HEK293 (cell line): ENCODE measurements at regions not wholly inside any gene's neighbourhood (a gene's known extent, or its start where the extent isn't known, plus 50 kb on each side); places are given as distances from the start of the nearest gene placed in this dataset.

ENCODE experiments used
- CTCF ChIA-PET: fragments of 350-600 bp; formaldehyde crosslinking; extraction: SDS; loops from one replicate; lab custom pipeline; 2021; ENCODE audit warnings: antibody characterized with exemption; lab: Yijun Ruan, JAX
- POLR2A ChIA-PET: fragments of 300-600 bp; formaldehyde crosslinking; extraction: SDS; loops from one replicate; lab custom pipeline; 2020; ENCODE audit warnings: antibody characterized with exemption, inconsistent platforms; lab: Yijun Ruan, JAX
- H3K27ac ChIP-seq: fragments of 200-500 bp; sonication (Bioruptor generic); 2 replicates; pipeline ENCODE4 v1.5.1; 2014; ENCODE audit warnings: low read depth, low read length, control low read depth, inconsistent platforms; ENCODE audit errors: extremely low read depth
- H3K36me3 ChIP-seq, 2 experiments: fragments of 200-500 bp in 1 of 2; sonication (Bioruptor generic) in 1 of 2; 1 replicate in 1 of 2; 2 replicates in 1 of 2; pipeline ENCODE4 v1.5.1; 2014 to 2017; ENCODE audit warnings: inconsistent platforms in 2 of 2, low read length in 2 of 2; ENCODE audit not compliant: control insufficient read depth in 2 of 2, insufficient read depth in 1 of 2
- H3K4me1 ChIP-seq: fragments of 200-500 bp; sonication (Bioruptor generic); 2 replicates; pipeline ENCODE4 v1.5.1; 2014; ENCODE audit warnings: mild to moderate bottlenecking, low read length, inconsistent platforms; ENCODE audit not compliant: control insufficient read depth, insufficient read depth
- H3K4me3 ChIP-seq: 2 replicates; pipeline ENCODE4 v1.5.1; 2011; ENCODE audit warnings: low read depth, mild to moderate bottlenecking, control low read depth, low read length, moderate library complexity
- H3K9me3 ChIP-seq: fragments of 200-500 bp; sonication (Bioruptor generic); 2 replicates; pipeline ENCODE4 v1.5.1; 2014; ENCODE audit warnings: low read depth, low read length, inconsistent platforms; ENCODE audit not compliant: control insufficient read depth, insufficient read depth
- SALL2 ChIP-seq: fragments of 450-650 bp; formaldehyde crosslinking; IDR thresholded peaks from 2 replicates; pipeline ENCODE4 v1.5.0; 2017; ENCODE audit warnings: missing biosample characterization, mild to moderate bottlenecking, missing genetic modification characterization, borderline replicate concordance
- SETDB1 ChIP-seq: IDR thresholded peaks from one replicate; pipeline ENCODE4 v1.6.1; 2017; ENCODE audit warnings: mild to moderate bottlenecking, low read length, moderate library complexity, mixed read lengths; ENCODE audit not compliant: insufficient read length
- ZNF112 ChIP-seq: fragments of 450-650 bp; formaldehyde crosslinking; IDR thresholded peaks from 2 replicates; pipeline ENCODE4 v1.5.0; 2017; ENCODE audit warnings: missing biosample characterization, missing genetic modification characterization
- ZNF16 ChIP-seq: fragments of 450-650 bp; formaldehyde crosslinking; IDR thresholded peaks from 2 replicates; pipeline ENCODE4 v1.5.1; 2016; ENCODE audit warnings: low read depth, missing biosample characterization, missing genetic modification characterization
- ZNF266 ChIP-seq: fragments of 450-650 bp; formaldehyde crosslinking; IDR thresholded peaks from 2 replicates; pipeline ENCODE4 v1.5.1; 2016; ENCODE audit warnings: missing biosample characterization, missing genetic modification characterization, low read depth
- ZNF324 ChIP-seq: fragments of 450-650 bp; formaldehyde crosslinking; IDR thresholded peaks from 2 replicates; pipeline ENCODE4 v1.5.1; 2016; ENCODE audit warnings: missing biosample characterization, missing genetic modification characterization
- ZNF341 ChIP-seq: fragments of 450-650 bp; formaldehyde crosslinking; IDR thresholded peaks from 2 replicates; pipeline ENCODE4; 2016; ENCODE audit warnings: low read depth, missing biosample characterization, missing genetic modification characterization
- ZNF354C ChIP-seq: fragments of 450-650 bp; formaldehyde crosslinking; IDR thresholded peaks from 2 replicates; pipeline ENCODE4 v1.5.1; 2016; ENCODE audit warnings: missing biosample characterization, missing genetic modification characterization, low read depth, borderline replicate concordance
- ZNF416 ChIP-seq: fragments of 450-650 bp; formaldehyde crosslinking; IDR thresholded peaks from 2 replicates; pipeline ENCODE4 v1.5.1; 2016; ENCODE audit warnings: missing biosample characterization, missing genetic modification characterization
- ZNF626 ChIP-seq: fragments of 450-650 bp; sonication (Bioruptor Pico); formaldehyde crosslinking; IDR thresholded peaks from 2 replicates; pipeline ENCODE4 v1.5.1; 2018; ENCODE audit warnings: missing biosample characterization, missing genetic modification characterization, inconsistent platforms
- ZNF629 ChIP-seq: fragments of 450-650 bp; formaldehyde crosslinking; IDR thresholded peaks from 2 replicates; pipeline ENCODE4 v1.5.1; 2017; ENCODE audit warnings: missing biosample characterization, missing genetic modification characterization
- ZNF670 ChIP-seq: fragments of 450-650 bp; formaldehyde crosslinking; IDR thresholded peaks from 2 replicates; pipeline ENCODE4 v1.5.1; 2016; ENCODE audit warnings: missing biosample characterization, missing genetic modification characterization, low read depth
- TF ChIP-seq, protein P1 (sequence below): fragments of 450-650 bp; formaldehyde crosslinking; IDR thresholded peaks from 2 replicates; pipeline ENCODE4 v1.5.1; 2016; ENCODE audit warnings: missing biosample characterization, missing genetic modification characterization, low read depth
- TF ChIP-seq, protein P2 (sequence below): fragments of 450-650 bp; formaldehyde crosslinking; IDR thresholded peaks from 2 replicates; pipeline ENCODE4 v1.5.1; 2017; ENCODE audit warnings: missing biosample characterization, mild to moderate bottlenecking, missing genetic modification characterization, moderate library complexity
- TF ChIP-seq, protein P3 (sequence below): fragments of 450-650 bp; formaldehyde crosslinking; IDR thresholded peaks from 2 replicates; pipeline ENCODE4 v1.5.1; 2016; ENCODE audit warnings: missing biosample characterization, missing genetic modification characterization
- TF ChIP-seq, protein P4 (sequence below): fragments of 450-650 bp; formaldehyde crosslinking; IDR thresholded peaks from 2 replicates; pipeline ENCODE4 v1.5.1; 2016; ENCODE audit warnings: missing biosample characterization, missing genetic modification characterization
- TF ChIP-seq, protein P5 (sequence below): fragments of 450-650 bp; formaldehyde crosslinking; IDR thresholded peaks from 2 replicates; pipeline ENCODE4 v1.5.1; 2016; ENCODE audit warnings: missing biosample characterization, missing genetic modification characterization
- TF ChIP-seq, protein P6 (sequence below): fragments of 450-650 bp; formaldehyde crosslinking; IDR thresholded peaks from 2 replicates; pipeline ENCODE4 v1.5.1; 2017; ENCODE audit warnings: missing biosample characterization, missing genetic modification characterization

DNA sequence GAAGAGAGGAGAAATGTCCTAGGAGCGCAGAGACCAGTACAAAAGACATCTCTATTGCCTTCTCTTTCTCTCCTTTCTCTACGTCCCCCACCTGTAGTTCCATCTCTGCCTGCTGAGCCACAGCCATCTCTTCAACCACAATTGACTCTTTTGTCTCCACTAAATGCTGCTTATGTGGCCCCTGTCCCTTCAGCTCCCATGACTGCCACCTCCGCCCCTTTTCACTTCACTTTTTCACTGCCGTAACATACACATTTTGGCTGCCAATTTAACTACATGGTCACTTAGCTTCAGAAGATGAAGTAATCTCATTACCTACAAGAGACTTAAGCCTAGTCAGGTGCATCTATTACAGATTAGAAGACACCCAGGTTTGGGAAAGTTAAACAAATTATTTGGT lies 81.9 kb downstream of the MZT1 start:
- H3K9me3 ChIP-seq: no peaks in the 10 kb centered on the region
- CTCF ChIA-PET: interaction anchor here (0.7 kb wide), 1 partner anchor 52 kb away, joined by 6 read pairs; no protein-coding TSS in a partner anchor
- H3K27ac ChIP-seq: no peak overlapping the region
- H3K4me3 ChIP-seq: no peak overlapping the region
- no peaks in the 10 kb centered on the region for H3K4me1 ChIP-seq
- TF ChIP-seq ZNF112 (tag by site-specific recombination) (no peak), ZNF626 (tag by site-specific recombination) (no peak), ZNF341 (tag by site-specific recombination) (no peak), ZNF266 (tag by site-specific recombination) (no peak), ZNF670 (tag by site-specific recombination) (no peak), ZNF416 (tag by site-specific recombination) (no peak)
- TF ChIP-seq, protein P1, sequence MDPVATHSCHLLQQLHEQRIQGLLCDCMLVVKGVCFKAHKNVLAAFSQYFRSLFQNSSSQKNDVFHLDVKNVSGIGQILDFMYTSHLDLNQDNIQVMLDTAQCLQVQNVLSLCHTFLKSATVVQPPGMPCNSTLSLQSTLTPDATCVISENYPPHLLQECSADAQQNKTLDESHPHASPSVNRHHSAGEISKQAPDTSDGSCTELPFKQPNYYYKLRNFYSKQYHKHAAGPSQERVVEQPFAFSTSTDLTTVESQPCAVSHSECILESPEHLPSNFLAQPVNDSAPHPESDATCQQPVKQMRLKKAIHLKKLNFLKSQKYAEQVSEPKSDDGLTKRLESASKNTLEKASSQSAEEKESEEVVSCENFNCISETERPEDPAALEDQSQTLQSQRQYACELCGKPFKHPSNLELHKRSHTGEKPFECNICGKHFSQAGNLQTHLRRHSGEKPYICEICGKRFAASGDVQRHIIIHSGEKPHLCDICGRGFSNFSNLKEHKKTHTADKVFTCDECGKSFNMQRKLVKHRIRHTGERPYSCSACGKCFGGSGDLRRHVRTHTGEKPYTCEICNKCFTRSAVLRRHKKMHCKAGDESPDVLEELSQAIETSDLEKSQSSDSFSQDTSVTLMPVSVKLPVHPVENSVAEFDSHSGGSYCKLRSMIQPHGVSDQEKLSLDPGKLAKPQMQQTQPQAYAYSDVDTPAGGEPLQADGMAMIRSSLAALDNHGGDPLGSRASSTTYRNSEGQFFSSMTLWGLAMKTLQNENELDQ (tag by site-specific recombination): no peak
- TF ChIP-seq, protein P2, sequence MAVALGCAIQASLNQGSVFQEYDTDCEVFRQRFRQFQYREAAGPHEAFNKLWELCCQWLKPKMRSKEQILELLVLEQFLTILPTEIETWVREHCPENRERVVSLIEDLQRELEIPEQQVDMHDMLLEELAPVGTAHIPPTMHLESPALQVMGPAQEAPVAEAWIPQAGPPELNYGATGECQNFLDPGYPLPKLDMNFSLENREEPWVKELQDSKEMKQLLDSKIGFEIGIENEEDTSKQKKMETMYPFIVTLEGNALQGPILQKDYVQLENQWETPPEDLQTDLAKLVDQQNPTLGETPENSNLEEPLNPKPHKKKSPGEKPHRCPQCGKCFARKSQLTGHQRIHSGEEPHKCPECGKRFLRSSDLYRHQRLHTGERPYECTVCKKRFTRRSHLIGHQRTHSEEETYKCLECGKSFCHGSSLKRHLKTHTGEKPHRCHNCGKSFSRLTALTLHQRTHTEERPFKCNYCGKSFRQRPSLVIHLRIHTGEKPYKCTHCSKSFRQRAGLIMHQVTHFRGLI (tag by site-specific recombination): no peak
- TF ChIP-seq, protein P3, sequence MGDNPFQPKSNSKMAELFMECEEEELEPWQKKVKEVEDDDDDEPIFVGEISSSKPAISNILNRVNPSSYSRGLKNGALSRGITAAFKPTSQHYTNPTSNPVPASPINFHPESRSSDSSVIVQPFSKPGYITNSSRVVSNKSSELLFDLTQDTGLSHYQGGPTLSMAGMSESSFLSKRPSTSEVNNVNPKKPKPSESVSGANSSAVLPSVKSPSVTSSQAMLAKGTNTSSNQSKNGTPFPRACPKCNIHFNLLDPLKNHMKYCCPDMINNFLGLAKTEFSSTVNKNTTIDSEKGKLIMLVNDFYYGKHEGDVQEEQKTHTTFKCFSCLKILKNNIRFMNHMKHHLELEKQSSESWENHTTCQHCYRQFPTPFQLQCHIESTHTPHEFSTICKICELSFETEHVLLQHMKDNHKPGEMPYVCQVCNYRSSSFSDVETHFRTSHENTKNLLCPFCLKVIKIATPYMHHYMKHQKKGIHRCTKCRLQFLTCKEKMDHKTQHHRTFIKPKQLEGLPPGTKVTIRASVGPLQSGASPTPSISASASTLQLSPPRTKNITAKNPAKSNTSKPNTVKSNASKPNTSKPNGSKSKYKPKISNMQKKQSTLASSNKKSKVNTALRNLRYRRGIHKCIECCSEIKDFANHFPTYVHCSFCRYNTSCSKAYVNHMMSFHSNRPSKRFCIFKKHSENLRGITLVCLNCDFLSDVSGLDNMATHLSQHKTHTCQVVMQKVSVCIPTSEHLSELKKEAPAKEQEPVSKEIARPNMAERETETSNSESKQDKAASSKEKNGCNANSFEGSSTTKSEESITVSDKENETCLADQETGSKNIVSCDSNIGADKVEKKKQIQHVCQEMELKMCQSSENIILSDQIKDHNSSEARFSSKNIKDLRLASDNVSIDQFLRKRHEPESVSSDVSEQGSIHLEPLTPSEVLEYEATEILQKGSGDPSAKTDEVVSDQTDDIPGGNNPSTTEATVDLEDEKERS (tag by site-specific recombination): no peak
- TF ChIP-seq, protein P4, sequence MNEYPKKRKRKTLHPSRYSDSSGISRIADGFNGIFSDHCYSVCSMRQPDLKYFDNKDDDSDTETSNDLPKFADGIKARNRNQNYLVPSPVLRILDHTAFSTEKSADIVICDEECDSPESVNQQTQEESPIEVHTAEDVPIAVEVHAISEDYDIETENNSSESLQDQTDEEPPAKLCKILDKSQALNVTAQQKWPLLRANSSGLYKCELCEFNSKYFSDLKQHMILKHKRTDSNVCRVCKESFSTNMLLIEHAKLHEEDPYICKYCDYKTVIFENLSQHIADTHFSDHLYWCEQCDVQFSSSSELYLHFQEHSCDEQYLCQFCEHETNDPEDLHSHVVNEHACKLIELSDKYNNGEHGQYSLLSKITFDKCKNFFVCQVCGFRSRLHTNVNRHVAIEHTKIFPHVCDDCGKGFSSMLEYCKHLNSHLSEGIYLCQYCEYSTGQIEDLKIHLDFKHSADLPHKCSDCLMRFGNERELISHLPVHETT (tag by site-specific recombination): no peak
- TF ChIP-seq, all 188 proteins: peak for 0
- POLR2A ChIA-PET: no interaction called here
- no peaks in the 10 kb centered on the region for H3K36me3 ChIP-seq

DNA sequence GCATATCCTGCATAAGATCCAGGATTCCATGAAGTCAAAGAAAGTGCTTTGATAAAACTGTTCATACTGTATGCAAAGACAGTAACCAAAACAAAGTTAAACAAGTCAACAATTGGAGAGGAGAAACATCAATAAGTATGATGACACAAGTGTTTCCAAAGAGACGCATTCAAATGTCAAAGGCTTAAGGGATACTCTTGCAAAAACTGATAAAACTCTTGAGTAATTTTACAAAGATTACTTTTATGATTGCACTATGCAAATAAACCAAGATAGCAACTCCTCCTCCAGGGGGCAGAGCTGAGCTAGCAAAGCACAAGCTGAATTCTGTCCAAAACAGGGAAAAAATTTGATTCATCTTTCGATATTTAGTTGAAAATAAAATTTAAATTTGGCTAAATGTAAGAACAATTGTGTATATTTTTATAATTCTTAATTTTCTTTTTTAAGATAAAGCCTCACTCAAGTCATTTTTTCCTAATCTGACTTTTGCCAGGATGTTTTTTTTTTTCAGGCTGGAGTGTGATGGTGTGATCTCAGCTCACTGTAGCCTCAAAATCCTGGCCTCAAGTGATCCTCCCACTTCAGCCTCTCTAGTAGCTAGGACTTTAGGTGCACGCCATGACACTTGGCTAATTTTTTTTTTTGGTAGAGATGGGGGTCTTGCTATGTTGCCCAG lies 84.0 kb downstream of the MZT1 start:
- CTCF ChIA-PET: interaction anchor here (0.6 to 1.9 kb wide), 16 partner anchors 10 to 973 kb away, joined by 3 to 12 read pairs (median 4); no protein-coding TSS in a partner anchor
- no peaks in the 10 kb centered on the region for H3K36me3 ChIP-seq
- TF ChIP-seq ZNF629 (tag by site-specific recombination) (no peak), ZNF324 (tag by site-specific recombination) (no peak), ZNF354C (tag by site-specific recombination) (no peak), SALL2 (tag by site-specific recombination) (no peak), SETDB1 (no peak), ZNF16 (tag by site-specific recombination) (no peak)
- TF ChIP-seq, protein P5, sequence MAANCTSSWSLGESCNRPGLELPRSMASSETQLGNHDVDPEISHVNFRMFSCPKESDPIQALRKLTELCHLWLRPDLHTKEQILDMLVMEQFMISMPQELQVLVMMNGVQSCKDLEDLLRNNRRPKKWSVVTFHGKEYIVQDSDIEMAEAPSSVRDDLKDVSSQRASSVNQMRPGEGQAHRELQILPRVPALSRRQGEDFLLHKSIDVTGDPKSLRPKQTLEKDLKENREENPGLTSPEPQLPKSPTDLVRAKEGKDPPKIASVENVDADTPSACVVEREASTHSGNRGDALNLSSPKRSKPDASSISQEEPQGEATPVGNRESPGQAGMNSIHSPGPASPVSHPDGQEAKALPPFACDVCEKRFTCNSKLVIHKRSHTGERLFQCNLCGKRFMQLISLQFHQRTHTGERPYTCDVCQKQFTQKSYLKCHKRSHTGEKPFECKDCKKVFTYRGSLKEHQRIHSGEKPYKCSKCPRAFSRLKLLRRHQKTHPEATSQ (tag by site-specific recombination): no peak
- TF ChIP-seq, protein P6, sequence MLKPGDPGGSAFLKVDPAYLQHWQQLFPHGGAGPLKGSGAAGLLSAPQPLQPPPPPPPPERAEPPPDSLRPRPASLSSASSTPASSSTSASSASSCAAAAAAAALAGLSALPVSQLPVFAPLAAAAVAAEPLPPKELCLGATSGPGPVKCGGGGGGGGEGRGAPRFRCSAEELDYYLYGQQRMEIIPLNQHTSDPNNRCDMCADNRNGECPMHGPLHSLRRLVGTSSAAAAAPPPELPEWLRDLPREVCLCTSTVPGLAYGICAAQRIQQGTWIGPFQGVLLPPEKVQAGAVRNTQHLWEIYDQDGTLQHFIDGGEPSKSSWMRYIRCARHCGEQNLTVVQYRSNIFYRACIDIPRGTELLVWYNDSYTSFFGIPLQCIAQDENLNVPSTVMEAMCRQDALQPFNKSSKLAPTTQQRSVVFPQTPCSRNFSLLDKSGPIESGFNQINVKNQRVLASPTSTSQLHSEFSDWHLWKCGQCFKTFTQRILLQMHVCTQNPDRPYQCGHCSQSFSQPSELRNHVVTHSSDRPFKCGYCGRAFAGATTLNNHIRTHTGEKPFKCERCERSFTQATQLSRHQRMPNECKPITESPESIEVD (tag by site-specific recombination): peak; percentile 62
- H3K4me1 ChIP-seq: no peaks in the 10 kb centered on the region
- H3K9me3 ChIP-seq: no peaks in the 10 kb centered on the region
- no peak overlapping the region for H3K27ac ChIP-seq
- POLR2A ChIA-PET: no interaction called here
- H3K4me3 ChIP-seq: no peak overlapping the region
